Osteoblast (primary cell): ENCODE measurements at regions not wholly inside any gene's neighbourhood (a gene's known extent, or its start where the extent isn't known, plus 50 kb on each side); places are given as distances from the start of the nearest gene placed in this dataset.

Source experiments
- DNase-seq: peaks from one replicate; pipeline ENCODE4 v3.0.0; 2011; ENCODE audit warnings: low spot score, mixed read lengths; ENCODE audit not compliant: insufficient read length; ENCODE audit errors: missing footprints
- H2AFZ ChIP-seq: 2 replicates; pipeline ENCODE4 v1.6.0; 2011; ENCODE audit warnings: mild to moderate bottlenecking, low read length
- H3K27ac ChIP-seq: 2 replicates; pipeline ENCODE4 v1.5.1; 2011; ENCODE audit warnings: mild to moderate bottlenecking, low read depth, low read length, moderate library complexity
- H3K27me3 ChIP-seq: 2 replicates; pipeline ENCODE4 v1.6.0; 2012; ENCODE audit warnings: mild to moderate bottlenecking, control low read depth, inconsistent platforms, low read length, moderate library complexity; ENCODE audit not compliant: insufficient read depth
- H3K36me3 ChIP-seq: 2 replicates; pipeline ENCODE4 v1.5.1; 2011; ENCODE audit warnings: mild to moderate bottlenecking, low read length, control low read depth, moderate library complexity; ENCODE audit not compliant: insufficient read depth
- H3K4me1 ChIP-seq: 2 replicates; pipeline ENCODE4 v1.5.1; 2011; ENCODE audit warnings: mild to moderate bottlenecking, low read length, control low read depth, moderate library complexity; ENCODE audit not compliant: insufficient read depth
- H3K4me2 ChIP-seq: 2 replicates; pipeline ENCODE4 v1.6.0; 2011; ENCODE audit warnings: mild to moderate bottlenecking, low read length; ENCODE audit not compliant: insufficient read depth
- H3K4me3 ChIP-seq: fragments of 200-600 bp; sonication (generic); 3 replicates; pipeline ENCODE4 v1.5.1; 2012; ENCODE audit warnings: mild to moderate bottlenecking, low read length, inconsistent platforms; ENCODE audit not compliant: insufficient read depth
- H3K79me2 ChIP-seq: 2 replicates; pipeline ENCODE4 v1.6.0; 2012; ENCODE audit warnings: mild to moderate bottlenecking, low read length, control low read depth, inconsistent platforms; ENCODE audit not compliant: insufficient read depth
- H3K9me3 ChIP-seq: 2 replicates; pipeline ENCODE4 v1.5.1; 2011; ENCODE audit warnings: low read depth, low read length, control low read depth
- H4K20me1 ChIP-seq: 2 replicates; pipeline ENCODE4 v1.6.0; 2012; ENCODE audit warnings: mild to moderate bottlenecking, low read length, control low read depth; ENCODE audit not compliant: insufficient read depth
- CTCF ChIP-seq: IDR thresholded peaks from 2 replicates; pipeline ENCODE4 v1.5.1; 2011; ENCODE audit warnings: mild to moderate bottlenecking, low read depth, low read length, moderate library complexity; ENCODE audit errors: extremely low read depth

- no peak for TF ChIP-seq CTCF
Observed at GRCh38 chr13:73300718-73301425, 242.1 kb downstream of the KLF5 start.

GRCh38 chr13:73299787-73300186 lies 241.0 kb downstream of the KLF5 start:
- no peak overlapping the region for H2AFZ ChIP-seq
- H3K36me3 ChIP-seq: no peaks in the 10 kb centered on the region
- no peak overlapping the region for H3K27ac ChIP-seq
- no peaks in the 10 kb centered on the region for H3K79me2 ChIP-seq
- TF ChIP-seq CTCF: no peak
- H3K4me1 ChIP-seq: no peaks in the 10 kb centered on the region
- H4K20me1 ChIP-seq: no peaks in the 10 kb centered on the region
- H3K4me3 ChIP-seq: no peak overlapping the region
- no peaks in the 10 kb centered on the region for H3K27me3 ChIP-seq
- H3K4me2 ChIP-seq: no peak overlapping the region
- no peaks in the 10 kb centered on the region for H3K9me3 ChIP-seq
- no peak for DNase-seq

More at GRCh38 chr13:73300718-73301425, 242.1 kb downstream of the KLF5 start:
- no peaks in the 10 kb centered on the region for H3K36me3 ChIP-seq
- H3K4me3 ChIP-seq: no peak overlapping the region
- H3K9me3 ChIP-seq: no peaks in the 10 kb centered on the region
- H3K79me2 ChIP-seq: no peaks in the 10 kb centered on the region
- no peaks in the 10 kb centered on the region for H4K20me1 ChIP-seq
- no peaks in the 10 kb centered on the region for H3K4me1 ChIP-seq
- H3K27ac ChIP-seq: no peak overlapping the region
- no peak for DNase-seq
- H2AFZ ChIP-seq: no peak overlapping the region
- H3K4me2 ChIP-seq: no peak overlapping the region
- H3K27me3 ChIP-seq: no peaks in the 10 kb centered on the region

- TF ChIP-seq CTCF: no peak
- no peaks in the 10 kb centered on the region for H3K36me3 ChIP-seq
- no peak overlapping the region for H3K4me2 ChIP-seq
- no peak for DNase-seq
- no peaks in the 10 kb centered on the region for H4K20me1 ChIP-seq
- no peaks in the 10 kb centered on the region for H3K27me3 ChIP-seq
- H3K27ac ChIP-seq: no peak overlapping the region
- H3K9me3 ChIP-seq: no peaks in the 10 kb centered on the region
- no peak overlapping the region for H2AFZ ChIP-seq
- H3K79me2 ChIP-seq: no peaks in the 10 kb centered on the region
- H3K4me3 ChIP-seq: no peak overlapping the region
- no peaks in the 10 kb centered on the region for H3K4me1 ChIP-seq
Observed at GRCh38 chr13:73293913-73294523, 235.2 kb downstream of the KLF5 start.

GRCh38 chr13:73292127-73292526 lies 233.3 kb downstream of the KLF5 start:
- Histone ChIP-seq H3K27ac (no peak overlapping the region), H3K36me3 (no peaks in the 10 kb centered on the region), H3K4me2 (no peak overlapping the region), H3K27me3 (no peaks in the 10 kb centered on the region), H4K20me1 (no peaks in the 10 kb centered on the region), H3K4me3 (no peak overlapping the region), H2AFZ (no peak overlapping the region), H3K4me1 (no peaks in the 10 kb centered on the region), H3K9me3 (no peaks in the 10 kb centered on the region), H3K79me2 (no peaks in the 10 kb centered on the region)
- DNase-seq: no peak
- TF ChIP-seq CTCF: no peak
